ENCODE measurements at regions not wholly inside any gene's neighbourhood (a gene's known extent, or its start where the extent isn't known, plus 50 kb on each side); places are given as distances from the start of the nearest gene placed in this dataset.

- TF ChIP-seq EZH2 (IDR thresholded peaks at IDR 0.05; ENCODE audit: borderline replicate concordance, insufficient read depth, low read depth, low read length, poor library complexity, severe bottlenecking) = no peak
Observed at GRCh38 chr4:11743236-11743635, 314.5 kb upstream of the HS3ST1 start.

DNA sequence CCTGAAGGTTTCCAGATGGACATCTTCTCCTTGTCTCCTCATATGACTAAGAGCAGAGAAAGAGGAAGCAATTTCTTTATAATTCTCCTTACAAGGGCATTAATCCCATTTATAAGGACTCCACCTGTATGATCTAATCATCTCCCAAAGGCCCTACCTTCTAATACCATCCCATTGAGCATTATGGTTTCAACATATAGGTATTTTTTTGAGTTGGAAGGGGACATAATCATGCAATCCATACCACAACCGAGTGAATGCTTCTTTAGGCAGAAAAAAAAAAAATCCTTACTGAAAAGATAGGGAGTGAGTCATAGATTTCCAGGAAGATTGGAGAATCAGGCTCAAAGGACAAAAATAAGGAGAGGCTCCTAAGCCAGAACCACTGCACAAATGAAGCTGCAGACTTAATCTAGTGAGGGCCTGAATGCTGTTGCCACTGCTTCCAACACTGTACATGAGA lies 312.5 kb upstream of the HS3ST1 start:
- Histone ChIP-seq H3K4me3 (ENCODE audit: control extremely low read depth in 1 of 5, extremely low read depth in 1 of 5, insufficient read depth in 1 of 5, low read depth in 2 of 5, low read length in 4 of 5) (no peak overlapping the region), H3K4me1 (ENCODE audit: control insufficient read depth in 2 of 2, insufficient read depth in 2 of 2, low read length in 2 of 2) (no peaks in the 10 kb centered on the region), H3K27ac (ENCODE audit: low read length in 2 of 2) (no peak overlapping the region), H3K36me3 (replicated peaks in 1 of 2; ENCODE audit: control extremely low read depth in 1 of 2, control insufficient read depth in 1 of 2, extremely low read depth in 1 of 2, insufficient read depth in 2 of 2, low read length in 1 of 2) (no peaks in the 10 kb centered on the region), H3K9ac (ENCODE audit: low read length) (no peak overlapping the region), H3K4me2 (replicated peaks; ENCODE audit: low read depth, low read length, poor library complexity, severe bottlenecking) (no peak overlapping the region), H3K79me2 (ENCODE audit: control insufficient read depth, insufficient read depth, low read length) (no peaks in the 10 kb centered on the region), H2AFZ (ENCODE audit: insufficient read depth, low read depth, low read length, poor library complexity, severe bottlenecking) (no peak overlapping the region), H3K27me3 (replicated peaks in 1 of 4; ENCODE audit: control extremely low read depth in 1 of 4, control insufficient read depth in 3 of 4, insufficient read depth in 4 of 4, low read length in 3 of 4) (no peaks in the 10 kb centered on the region), H4K20me1 (ENCODE audit: control insufficient read depth, insufficient read depth, low read length, poor library complexity, severe bottlenecking) (no peaks in the 10 kb centered on the region), H3K9me3 (ENCODE audit: control extremely low read depth in 1 of 3, control insufficient read depth in 2 of 3, insufficient read depth in 1 of 3, low read length in 2 of 3) (peaks cover 0 to 6% (median 1%) of the 10 kb centered on the region in 3 donors)
- Mint-ChIP-seq H3K27me3 (no peaks in the 10 kb centered on the region), H3K4me3 (no peak overlapping the region), H3K9me3 (ENCODE audit: insufficient read depth) (no peaks in the 10 kb centered on the region), H3K4me1 (no peaks in the 10 kb centered on the region), H3K27ac (no peak overlapping the region)
- no CpG with 5 or more reads among the region's 1 CpG for WGBS (ENCODE audit: insufficient coverage)
- no peak for ATAC-seq (ENCODE audit: low read depth)
- no peak for DNase-seq
- ChIA-PET CTCF (no interaction called here), POLR2A (no interaction called here)
- TF ChIP-seq CTCF (IDR thresholded peaks at IDR 0.05) (no peak), EZH2 (IDR thresholded peaks at IDR 0.05; ENCODE audit: borderline replicate concordance, insufficient read depth, low read depth, low read length, poor library complexity, severe bottlenecking) (no peak)
- intact Hi-C loops (cut with micrococcal nuclease) = no loop called here

More at GRCh38 chr4:11743236-11743635, 314.5 kb upstream of the HS3ST1 start:
- ChIA-PET POLR2A (no interaction called here), CTCF (no interaction called here)
- H3K4me3 Mint-ChIP-seq = no peak overlapping the region
- no peaks in the 10 kb centered on the region for H3K27me3 Mint-ChIP-seq
- WGBS (ENCODE audit: insufficient coverage) = no CpG with 5 or more reads among the region's 1 CpG
- no peak for DNase-seq
- Histone ChIP-seq H3K79me2 (ENCODE audit: control insufficient read depth, insufficient read depth, low read length) (no peaks in the 10 kb centered on the region), H3K4me3 (ENCODE audit: control extremely low read depth in 1 of 5, extremely low read depth in 1 of 5, insufficient read depth in 1 of 5, low read depth in 2 of 5, low read length in 4 of 5) (no peak overlapping the region), H3K9me3 (ENCODE audit: control extremely low read depth in 1 of 3, control insufficient read depth in 2 of 3, insufficient read depth in 1 of 3, low read length in 2 of 3) (peaks cover 0 to 3% (median 1%) of the 10 kb centered on the region in 3 donors), H3K9ac (ENCODE audit: low read length) (no peak overlapping the region), H2AFZ (ENCODE audit: insufficient read depth, low read depth, low read length, poor library complexity, severe bottlenecking) (no peak overlapping the region), H3K27ac (ENCODE audit: low read length in 2 of 2) (no peak overlapping the region), H4K20me1 (ENCODE audit: control insufficient read depth, insufficient read depth, low read length, poor library complexity, severe bottlenecking) (no peaks in the 10 kb centered on the region), H3K4me2 (replicated peaks; ENCODE audit: low read depth, low read length, poor library complexity, severe bottlenecking) (no peak overlapping the region), H3K27me3 (replicated peaks in 1 of 4; ENCODE audit: control extremely low read depth in 1 of 4, control insufficient read depth in 3 of 4, insufficient read depth in 4 of 4, low read length in 3 of 4) (no peaks in the 10 kb centered on the region), H3K36me3 (replicated peaks in 1 of 2; ENCODE audit: control extremely low read depth in 1 of 2, control insufficient read depth in 1 of 2, extremely low read depth in 1 of 2, insufficient read depth in 2 of 2, low read length in 1 of 2) (no peaks in the 10 kb centered on the region), H3K4me1 (ENCODE audit: control insufficient read depth in 2 of 2, insufficient read depth in 2 of 2, low read length in 2 of 2) (no peaks in the 10 kb centered on the region)
- no peak for ATAC-seq (ENCODE audit: low read depth)
- intact Hi-C loops (cut with micrococcal nuclease) = no loop called here
- H3K9me3 Mint-ChIP-seq (ENCODE audit: insufficient read depth) = no peaks in the 10 kb centered on the region
- peaks cover 3% of the 10 kb centered on the region for H3K4me1 Mint-ChIP-seq
- H3K27ac Mint-ChIP-seq = no peak overlapping the region

Measured in B cell (primary cell).